ENCODE measurements at regions not wholly inside any gene's neighbourhood (a gene's known extent, or its start where the extent isn't known, plus 50 kb on each side); places are given as distances from the start of the nearest gene placed in this dataset.
A peak's percentile ranks its signal among the peaks of the same experiment; 100 is the strongest.
"Not testable (repeated sequence)": the region's sequence is repeated elsewhere in the genome, so short reads cannot be mapped to it uniquely, and the experiment has no call there.

GRCh38 chr19:28542394-28543243, 670.3 kb downstream of the UQCRFS1 start:
- peak overlapping the region; percentile 27; the same call in 1 of the 2 replicates for H3K4me3 ChIP-seq (ENCODE audit: low read length)
- TF ChIP-seq ZNF274 (IDR thresholded peaks at IDR 0.05; ENCODE audit: low read depth, low read length): no peak

- no peak for TF ChIP-seq ZNF274 (IDR thresholded peaks at IDR 0.05; ENCODE audit: low read depth, low read length)
- no peak overlapping the region for H3K4me3 ChIP-seq (ENCODE audit: low read length)
Measured at GRCh38 chr19:28541602-28542393, 671.2 kb downstream of the UQCRFS1 start.

GRCh38 chr19:28541029-28541428, 671.9 kb downstream of the UQCRFS1 start:
- no peak for TF ChIP-seq ZNF274 (IDR thresholded peaks at IDR 0.05; ENCODE audit: low read depth, low read length)
- no peak overlapping the region for H3K4me3 ChIP-seq (ENCODE audit: low read length)

GRCh38 chr19:28540385-28540784, 672.6 kb downstream of the UQCRFS1 start:
- H3K4me3 ChIP-seq (ENCODE audit: low read length): not testable (repeated sequence)

DNA sequence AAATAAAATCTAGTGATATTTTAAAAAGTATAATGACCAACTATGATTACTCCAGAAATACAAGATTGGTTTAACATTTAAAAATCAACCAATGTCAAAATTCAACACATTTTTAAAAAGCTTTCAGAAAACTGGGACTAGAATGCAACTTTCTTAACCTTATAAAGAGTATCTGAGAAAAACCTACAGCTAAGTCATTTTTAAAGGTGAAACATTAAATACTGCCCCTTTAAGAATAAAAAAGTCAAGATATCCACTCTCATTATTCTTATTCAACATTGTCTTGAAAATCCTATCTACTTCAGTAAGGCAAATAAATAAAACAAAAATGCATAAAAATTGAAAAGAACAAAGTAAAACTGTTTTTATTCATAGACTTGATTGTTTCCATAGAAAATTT, 673.2 kb downstream of the UQCRFS1 start:
- no peak overlapping the region for H3K4me3 ChIP-seq (ENCODE audit: low read length)
- no peak for TF ChIP-seq ZNF274 (IDR thresholded peaks at IDR 0.05; ENCODE audit: low read depth, low read length)

DNA sequence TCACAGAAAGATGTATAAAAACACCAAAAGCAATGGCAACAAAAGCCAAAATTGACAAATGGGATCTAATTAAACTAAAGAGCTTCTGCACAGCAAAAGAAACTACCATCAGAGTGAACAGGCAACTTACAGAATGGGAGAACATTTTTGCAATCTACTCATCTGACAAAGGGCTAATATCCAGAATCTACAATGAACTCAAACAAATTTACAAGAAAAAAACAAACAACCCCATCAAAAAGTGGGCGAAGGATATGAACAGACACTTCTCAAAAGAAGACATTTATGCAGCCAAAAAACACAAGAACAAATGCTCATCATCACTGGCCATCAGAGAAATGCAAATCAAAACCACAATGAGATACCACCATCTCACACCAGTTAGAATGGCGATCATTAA, 674.4 kb downstream of the UQCRFS1 start:
- not testable (repeated sequence) for H3K4me3 ChIP-seq (ENCODE audit: low read length)

DNA sequence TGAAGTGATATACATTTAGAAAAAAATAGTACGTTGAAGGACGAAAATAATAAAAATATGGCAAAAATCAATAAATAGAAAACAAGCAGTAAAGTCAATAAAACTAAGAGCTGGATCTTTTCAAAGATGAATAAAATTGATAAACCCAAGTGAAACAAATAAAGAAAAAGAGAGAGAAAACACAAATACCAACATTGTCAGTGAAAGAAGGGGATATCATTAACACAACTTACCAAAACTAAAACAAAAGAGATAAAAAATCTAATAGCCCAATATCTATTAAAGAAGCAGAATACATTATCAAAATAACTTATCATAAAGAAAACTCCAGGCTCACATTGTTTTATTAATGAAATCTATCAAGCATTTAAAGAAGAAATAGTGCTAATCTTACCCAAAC, 675.1 kb downstream of the UQCRFS1 start:
- no peak for TF ChIP-seq ZNF274 (IDR thresholded peaks at IDR 0.05; ENCODE audit: low read depth, low read length)
- no peak overlapping the region for H3K4me3 ChIP-seq (ENCODE audit: low read length)

DNA sequence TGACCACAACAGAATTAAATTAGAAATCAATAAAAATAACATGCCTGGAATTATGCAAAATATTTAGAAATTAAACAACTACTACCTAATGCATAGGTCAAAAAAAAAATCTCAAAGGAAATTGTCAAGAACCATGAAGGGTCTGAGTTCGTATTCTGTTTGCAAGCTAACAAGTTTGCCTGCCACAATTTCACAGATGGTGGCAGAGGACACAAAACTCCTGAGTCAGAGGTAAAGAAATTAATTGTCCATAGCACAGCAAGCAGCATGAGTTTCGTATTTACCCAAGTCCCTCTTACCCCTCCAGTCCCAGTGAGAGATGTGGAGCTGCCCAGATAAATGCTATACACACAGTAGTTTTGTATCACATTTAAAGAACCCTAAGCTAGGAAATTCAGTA, 675.9 kb downstream of the UQCRFS1 start:
- no peak overlapping the region for H3K4me3 ChIP-seq (ENCODE audit: low read length)
- no peak for TF ChIP-seq ZNF274 (IDR thresholded peaks at IDR 0.05; ENCODE audit: low read depth, low read length)

DNA sequence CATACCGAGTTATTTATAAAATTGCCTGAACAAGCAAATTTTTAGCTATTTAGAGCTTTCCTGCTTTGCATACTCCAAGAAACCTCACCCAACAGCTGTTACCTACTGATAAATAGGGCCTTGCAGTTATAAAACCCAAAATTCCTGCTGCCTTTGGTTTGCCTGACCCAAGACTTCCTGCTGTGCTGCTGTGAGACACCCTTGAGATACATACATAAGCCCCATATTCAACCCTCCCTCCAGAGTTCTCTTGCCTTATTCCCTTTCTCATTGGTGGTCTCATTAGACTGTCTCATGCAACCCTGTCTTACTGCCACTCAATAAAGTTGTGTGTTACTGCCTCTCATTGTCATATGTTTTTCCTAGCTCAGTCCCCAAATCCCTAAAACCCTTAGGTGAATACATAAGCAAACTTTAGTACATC, 677.6 kb downstream of the UQCRFS1 start:
- no peak for TF ChIP-seq ZNF274 (IDR thresholded peaks at IDR 0.05; ENCODE audit: low read depth, low read length)
- H3K4me3 ChIP-seq (ENCODE audit: low read length): no peak overlapping the region

- H3K4me3 ChIP-seq (ENCODE audit: low read length): no peak overlapping the region
- no peak for TF ChIP-seq ZNF274 (IDR thresholded peaks at IDR 0.05; ENCODE audit: low read depth, low read length)
Measured at GRCh38 chr19:28534766-28535351, 678.1 kb downstream of the UQCRFS1 start.

GRCh38 chr19:28532765-28533341, 680.1 kb downstream of the UQCRFS1 start:
- no peak overlapping the region for H3K4me3 ChIP-seq (ENCODE audit: low read length)
- no peak for TF ChIP-seq ZNF274 (IDR thresholded peaks at IDR 0.05; ENCODE audit: low read depth, low read length)

GRCh38 chr19:28531979-28532378, 681.0 kb downstream of the UQCRFS1 start:
- TF ChIP-seq ZNF274 (IDR thresholded peaks at IDR 0.05; ENCODE audit: low read depth, low read length): no peak
- no peak overlapping the region for H3K4me3 ChIP-seq (ENCODE audit: low read length)

DNA sequence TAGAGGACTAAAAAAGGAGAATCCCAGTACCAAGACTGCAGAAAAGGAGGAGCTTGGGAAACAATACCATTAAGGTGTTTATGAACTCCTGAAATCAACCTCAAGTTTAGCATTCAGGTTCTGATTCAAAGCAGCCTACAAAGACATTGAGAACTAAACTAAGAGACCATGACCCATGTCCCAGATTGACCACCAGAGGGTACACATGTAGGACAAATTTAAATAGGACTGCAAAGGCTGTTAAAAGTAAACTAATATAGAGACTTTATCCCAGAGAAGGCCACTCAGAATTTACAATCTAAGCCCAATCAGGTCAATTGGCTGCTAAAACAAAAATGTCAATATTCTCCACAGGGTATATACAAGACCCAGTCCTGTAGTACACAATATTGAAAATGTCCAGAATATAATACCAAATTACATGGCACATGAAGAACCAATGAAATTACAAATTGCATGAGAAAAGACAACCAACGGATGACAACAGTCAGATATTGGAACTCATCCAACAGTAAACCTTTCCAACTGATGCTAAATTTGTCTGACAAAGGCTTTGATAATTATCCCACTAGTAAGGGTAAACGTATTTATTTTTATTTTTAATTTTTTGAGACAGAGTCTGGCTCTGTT, 682.4 kb downstream of the UQCRFS1 start:
- H3K4me3 ChIP-seq (ENCODE audit: low read length): no peak overlapping the region
- no peak for TF ChIP-seq ZNF274 (IDR thresholded peaks at IDR 0.05; ENCODE audit: low read depth, low read length)

DNA sequence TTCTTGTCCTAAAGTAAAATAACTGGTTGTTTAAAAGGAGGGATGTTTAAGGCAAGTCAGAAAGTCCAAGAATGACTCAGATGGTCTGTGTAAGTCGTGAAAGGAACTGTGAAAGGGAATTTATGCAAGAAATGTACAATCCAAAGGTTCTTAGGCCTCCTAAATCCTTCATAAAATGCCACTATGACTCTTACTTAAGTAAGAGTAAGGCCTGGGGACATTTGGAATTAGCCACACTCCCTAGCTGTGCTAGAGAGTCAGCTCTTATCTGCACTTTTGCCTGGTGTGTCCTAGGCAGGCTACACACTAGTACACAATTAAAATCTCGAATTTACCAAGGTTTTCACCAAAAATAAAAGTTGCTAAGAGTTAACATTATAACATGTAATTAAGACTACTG, 686.9 kb downstream of the UQCRFS1 start:
- no peak for TF ChIP-seq ZNF274 (IDR thresholded peaks at IDR 0.05; ENCODE audit: low read depth, low read length)
- H3K4me3 ChIP-seq (ENCODE audit: low read length): no peak overlapping the region

All from GM08714 (cell line).